ENCODE measurements at regions not wholly inside any gene's neighbourhood (a gene's known extent, or its start where the extent isn't known, plus 50 kb on each side); places are given as distances from the start of the nearest gene placed in this dataset.

GRCh38 chrX:20665481-20665880, 398.8 kb upstream of the RPS6KA3 start:
- TF ChIP-seq EZH2 (IDR thresholded peaks at IDR 0.05) (no peak), POLR2AphosphoS5 (IDR thresholded peaks at IDR 0.05; ENCODE audit: borderline replicate concordance, low read depth, low read length) (no peak)

Data from SK-N-MC (cell line).